ENCODE measurements at regions not wholly inside any gene's neighbourhood (a gene's known extent, or its start where the extent isn't known, plus 50 kb on each side); places are given as distances from the start of the nearest gene placed in this dataset.

- no peak overlapping the region for H3K9ac ChIP-seq (replicated peaks; ENCODE audit: extremely low read depth, insufficient read depth, low read length)
- no peaks in the 10 kb centered on the region for H3K79me2 ChIP-seq (ENCODE audit: control insufficient read depth, insufficient read depth, low read length)
- CTCF ChIA-PET: interaction anchor here (0.9 kb wide), 1 partner anchor 16 kb away, joined by 3 read pairs; no protein-coding TSS in a partner anchor
- no TSS peak for BruUV-seq (replicated peaks)
- no peaks in the 10 kb centered on the region for H3K4me1 ChIP-seq (ENCODE audit: control insufficient read depth, extremely low read depth, insufficient read depth, low read length)
- intact Hi-C loops (cut with micrococcal nuclease) (no loop called here), dilution Hi-C loops (cut with MboI; ENCODE audit: extremely low pct_ligation_motif_present, low sequenced_read_pairs) (no loop called here)
- TF ChIP-seq POLR2AphosphoS5 (IDR thresholded peaks at IDR 0.05; ENCODE audit: insufficient read depth, low read depth, low read length) (no peak), FOS (IDR thresholded peaks at IDR 0.05; ENCODE audit: borderline replicate concordance, insufficient read depth, low read length) (no peak), MAX (IDR thresholded peaks at IDR 0.05; ENCODE audit: insufficient read depth, insufficient read length) (no peak), JUN (IDR thresholded peaks at IDR 0.05; ENCODE audit: borderline replicate concordance, insufficient read depth, insufficient read length, low read depth) (no peak), EZH2 (IDR thresholded peaks at IDR 0.05; ENCODE audit: borderline replicate concordance, low read depth, low read length, severe bottlenecking) (no peak)
- no peaks in the 10 kb centered on the region for H3K9me1 ChIP-seq (replicated peaks; ENCODE audit: control insufficient read depth, extremely low read depth, insufficient read depth, low read length)
- no peak overlapping the region for H3K27ac ChIP-seq (ENCODE audit: insufficient read depth, low read depth, low read length)
- no peak overlapping the region for H3K4me2 ChIP-seq (ENCODE audit: insufficient read depth, low read length)
- no peak overlapping the region for H3K4me3 ChIP-seq (replicated peaks in 1 of 3; ENCODE audit: insufficient read depth in 1 of 3, low read depth in 1 of 3, low read length in 3 of 3)
- H3K36me3 ChIP-seq (ENCODE audit: control insufficient read depth in 2 of 2, extremely low read depth in 1 of 2, insufficient read depth in 2 of 2, low read length in 2 of 2): no peaks in the 10 kb centered on the region
- POLR2A ChIA-PET: no interaction called here
- H2AFZ ChIP-seq (ENCODE audit: low read depth, low read length): no peak overlapping the region
- H3K27me3 ChIP-seq (ENCODE audit: control insufficient read depth in 2 of 2, insufficient read depth in 2 of 2, low read length in 2 of 2): peaks cover 0 to 2% of the 10 kb centered on the region in 2 experiments
- H3K9me3 ChIP-seq (replicated peaks; ENCODE audit: control insufficient read depth, insufficient read depth, low read length): no peaks in the 10 kb centered on the region
- FAIRE-seq (no peak), DNase-seq (ENCODE audit: low read depth, low spot score) (no peak)
- H4K20me1 ChIP-seq (replicated peaks; ENCODE audit: control insufficient read depth, extremely low read depth, insufficient read depth, low read length): no peaks in the 10 kb centered on the region
Measured at GRCh38 chr5:109614301-109614700, 75.4 kb upstream of the MAN2A1 start.

- Histone ChIP-seq H3K27me3 (ENCODE audit: control insufficient read depth in 2 of 2, insufficient read depth in 2 of 2, low read length in 2 of 2) (peaks cover 0 to 2% of the 10 kb centered on the region in 2 experiments), H3K36me3 (ENCODE audit: control insufficient read depth in 2 of 2, extremely low read depth in 1 of 2, insufficient read depth in 2 of 2, low read length in 2 of 2) (no peaks in the 10 kb centered on the region), H3K4me1 (ENCODE audit: control insufficient read depth, extremely low read depth, insufficient read depth, low read length) (no peaks in the 10 kb centered on the region), H3K9me1 (replicated peaks; ENCODE audit: control insufficient read depth, extremely low read depth, insufficient read depth, low read length) (no peaks in the 10 kb centered on the region), H3K9me3 (replicated peaks; ENCODE audit: control insufficient read depth, insufficient read depth, low read length) (no peaks in the 10 kb centered on the region), H2AFZ (ENCODE audit: low read depth, low read length) (no peak overlapping the region), H3K79me2 (ENCODE audit: control insufficient read depth, insufficient read depth, low read length) (no peaks in the 10 kb centered on the region), H3K27ac (ENCODE audit: insufficient read depth, low read depth, low read length) (no peak overlapping the region), H3K4me3 (replicated peaks in 1 of 3; ENCODE audit: insufficient read depth in 1 of 3, low read depth in 1 of 3, low read length in 3 of 3) (no peak overlapping the region), H3K9ac (replicated peaks; ENCODE audit: extremely low read depth, insufficient read depth, low read length) (no peak overlapping the region), H4K20me1 (replicated peaks; ENCODE audit: control insufficient read depth, extremely low read depth, insufficient read depth, low read length) (no peaks in the 10 kb centered on the region), H3K4me2 (ENCODE audit: insufficient read depth, low read length) (no peak overlapping the region)
- dilution Hi-C loops (cut with MboI; ENCODE audit: extremely low pct_ligation_motif_present, low sequenced_read_pairs): no loop called here
- ChIA-PET CTCF (no interaction called here), POLR2A (no interaction called here)
- FAIRE-seq: no peak
- intact Hi-C loops (cut with micrococcal nuclease): no loop called here
- DNase-seq (ENCODE audit: low read depth, low spot score): no peak
- TF ChIP-seq MYC (IDR thresholded peaks at IDR 0.05; ENCODE audit: low read depth, low read length) (no peak), EZH2 (IDR thresholded peaks at IDR 0.05; ENCODE audit: borderline replicate concordance, low read depth, low read length, severe bottlenecking) (no peak), JUN (IDR thresholded peaks at IDR 0.05; ENCODE audit: borderline replicate concordance, insufficient read depth, insufficient read length, low read depth) (no peak), MAX (IDR thresholded peaks at IDR 0.05; ENCODE audit: insufficient read depth, insufficient read length) (no peak), FOS (IDR thresholded peaks at IDR 0.05; ENCODE audit: borderline replicate concordance, insufficient read depth, low read length) (no peak), GATA2 (IDR thresholded peaks at IDR 0.05; ENCODE audit: insufficient read depth, insufficient read length, low read depth, low read length) (no peak), POLR2AphosphoS5 (IDR thresholded peaks at IDR 0.05; ENCODE audit: insufficient read depth, low read depth, low read length) (no peak), CTCF (IDR thresholded peaks at IDR 0.05; ENCODE audit: extremely low read depth in 1 of 2, insufficient read depth in 1 of 2, low read depth in 1 of 2, low read length in 2 of 2) (no peak), POLR2A (IDR thresholded peaks at IDR 0.05; ENCODE audit: low read depth, low read length) (no peak)
- no TSS peak for BruUV-seq (replicated peaks)
Measured at GRCh38 chr5:109612278-109612905, 77.3 kb upstream of the MAN2A1 start.
